Urinary bladder (tissue), 3 donors: ENCODE measurements at regions not wholly inside any gene's neighbourhood (a gene's known extent, or its start where the extent isn't known, plus 50 kb on each side); places are given as distances from the start of the nearest gene placed in this dataset.

Source experiments
- DNase-seq: peaks from one replicate; pipeline ENCODE4 v3.0.0-alpha.2; 2015; ENCODE audit errors: extremely low spot score
- H3K27ac ChIP-seq: one replicate; pipeline ENCODE4 v1.5.1; 2013; ENCODE audit warnings: low read depth, mild to moderate bottlenecking, moderate library complexity
- H3K36me3 ChIP-seq: one replicate; pipeline ENCODE4 v1.6.1; 2013; ENCODE audit warnings: mild to moderate bottlenecking, moderate library complexity; ENCODE audit not compliant: insufficient read depth
- H3K4me1 ChIP-seq: one replicate; pipeline ENCODE4 v1.6.1; 2013; ENCODE audit warnings: mild to moderate bottlenecking, moderate library complexity; ENCODE audit not compliant: insufficient read depth
- H3K4me3 ChIP-seq: one replicate; pipeline ENCODE4 v1.5.1; 2013; ENCODE audit warnings: low read depth, low read length
- WGBS: extraction: QIAGEN DNeasy Blood & Tissue Kit; methylation state at CpG from one replicate; pipeline ENCODE4 v1.1.7; 2013; 5-methylcytosine and 5-hydroxymethylcytosine counted together
- donor health status: healthy with polysubstance abuse.
- donor health status: healthy.

DNA sequence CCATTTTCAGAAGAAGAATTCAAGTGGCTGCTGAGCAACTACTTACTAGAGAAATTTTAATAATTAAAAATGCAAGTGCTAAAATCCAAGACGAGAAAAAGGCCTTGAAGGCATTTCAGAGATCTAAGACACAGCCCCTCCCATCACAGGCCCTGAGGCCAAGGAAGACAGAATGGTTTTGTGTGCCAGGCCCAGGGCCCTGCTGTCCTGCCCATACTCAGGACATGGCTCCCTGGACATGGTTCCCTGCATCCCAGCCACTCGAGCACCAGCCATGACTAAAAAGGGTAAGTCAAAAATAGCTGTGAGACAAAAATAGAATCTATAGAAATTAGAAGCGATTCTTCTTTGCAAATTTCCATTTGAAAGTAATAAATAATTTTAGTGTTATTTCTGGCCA is 364.9 kb downstream of the COL12A1 start:
- DNase-seq: no peak
- no peak overlapping the region for H3K27ac ChIP-seq
- H3K4me1 ChIP-seq: no peaks in the 10 kb centered on the region
- WGBS: 87% methylated on average over 3 of the region's 3 CpGs
- no peaks in the 10 kb centered on the region for H3K36me3 ChIP-seq
- H3K4me3 ChIP-seq: no peak overlapping the region

DNA sequence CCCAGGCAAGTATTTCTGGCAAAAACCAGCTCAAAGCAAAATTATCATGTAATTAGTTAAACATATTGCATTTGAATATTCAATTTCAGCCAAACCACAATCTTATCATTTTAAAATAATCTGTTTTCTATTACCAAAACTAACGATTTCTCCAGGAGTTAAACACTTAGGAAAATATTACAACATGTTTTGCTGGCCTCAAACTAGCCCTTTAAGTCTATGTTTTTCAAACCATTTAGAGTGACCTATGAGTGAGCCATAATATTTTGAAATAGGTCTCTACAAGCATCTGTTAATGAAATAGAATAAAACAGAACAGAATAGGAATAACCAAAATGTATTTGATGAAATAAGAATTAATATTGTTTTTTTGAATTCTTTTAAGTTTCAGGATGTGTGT is 370.9 kb downstream of the COL12A1 start:
- WGBS: 45% methylated on average over 1 of the region's 1 CpG
- no peak for DNase-seq
- H3K36me3 ChIP-seq: no peaks in the 10 kb centered on the region

DNA sequence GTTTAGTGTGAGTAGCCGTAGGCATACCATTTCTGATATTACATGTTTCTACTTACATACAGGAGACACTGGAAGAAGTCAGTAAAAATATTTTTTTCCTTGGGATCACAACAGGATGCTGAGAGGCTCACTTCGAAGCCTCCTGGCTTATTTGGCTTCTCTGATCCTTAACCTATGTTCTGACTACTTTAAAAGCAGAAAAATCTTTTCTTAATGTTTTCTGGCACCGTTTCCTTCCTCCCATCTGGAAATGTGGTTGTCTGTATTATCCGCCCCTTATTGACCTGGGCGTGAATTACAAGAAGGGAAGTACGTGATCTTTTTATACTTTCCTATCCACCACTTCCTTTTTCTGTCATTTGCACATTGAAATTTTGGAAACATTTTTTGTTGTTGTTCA is 379.6 kb downstream of the COL12A1 start:
- 39% methylated on average over 6 of the region's 6 CpGs for WGBS
- Histone ChIP-seq H3K27ac (no peak overlapping the region), H3K4me3 (no peak overlapping the region), H3K4me1 (no peaks in the 10 kb centered on the region), H3K36me3 (no peaks in the 10 kb centered on the region)
- DNase-seq: no peak

More for the DNA sequence above, 370.9 kb downstream of the COL12A1 start:
- Histone ChIP-seq H3K4me3 (no peak overlapping the region), H3K4me1 (no peaks in the 10 kb centered on the region), H3K27ac (no peak overlapping the region)

DNA sequence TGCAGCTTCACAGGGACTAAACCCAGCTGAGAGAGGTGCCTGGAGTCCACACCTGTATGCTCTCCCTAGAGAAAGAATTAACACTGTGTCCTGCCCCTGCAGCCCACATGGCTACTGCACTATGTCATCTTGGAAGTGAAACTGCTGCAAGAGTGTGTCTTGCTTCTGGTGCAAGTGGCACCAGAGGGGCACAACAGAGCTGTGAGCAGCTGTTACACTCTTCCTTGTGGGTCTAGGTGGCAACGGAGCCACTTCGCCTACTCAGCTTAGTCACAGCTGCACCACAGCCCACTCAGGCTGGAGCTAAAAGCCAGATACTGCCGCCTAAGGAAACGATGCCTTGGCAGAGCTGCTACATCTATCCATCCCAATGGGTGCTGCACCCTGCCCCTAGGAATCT is 391.4 kb downstream of the COL12A1 start:
- Histone ChIP-seq H3K27ac (no peak overlapping the region), H3K36me3 (no peaks in the 10 kb centered on the region), H3K4me3 (no peak overlapping the region), H3K4me1 (no peaks in the 10 kb centered on the region)
- no peak for DNase-seq
- 89% methylated on average over 4 of the region's 4 CpGs for WGBS

DNA sequence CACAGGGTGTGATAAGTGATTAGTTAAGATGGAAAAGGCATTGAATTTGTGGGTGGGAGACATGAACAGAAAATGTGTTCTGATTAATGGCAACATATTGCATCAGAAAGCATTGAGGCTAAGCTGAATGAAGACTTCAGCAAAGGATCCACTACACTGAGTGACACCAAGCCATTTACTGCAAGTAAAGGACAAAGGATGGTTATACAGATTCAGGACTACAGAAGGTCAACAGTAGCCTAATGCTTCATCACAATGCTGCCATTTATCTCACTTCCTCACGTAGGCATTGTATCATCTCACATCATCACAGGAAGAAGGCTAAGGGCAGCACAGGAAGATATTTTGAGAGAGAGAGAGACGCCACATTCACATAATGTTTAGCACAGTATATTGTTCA is 398.2 kb downstream of the COL12A1 start:
- WGBS: 79% methylated on average over 2 of the region's 2 CpGs
- Histone ChIP-seq H3K27ac (no peak overlapping the region), H3K4me3 (no peak overlapping the region), H3K36me3 (no peaks in the 10 kb centered on the region), H3K4me1 (no peaks in the 10 kb centered on the region)
- DNase-seq: no peak

DNA sequence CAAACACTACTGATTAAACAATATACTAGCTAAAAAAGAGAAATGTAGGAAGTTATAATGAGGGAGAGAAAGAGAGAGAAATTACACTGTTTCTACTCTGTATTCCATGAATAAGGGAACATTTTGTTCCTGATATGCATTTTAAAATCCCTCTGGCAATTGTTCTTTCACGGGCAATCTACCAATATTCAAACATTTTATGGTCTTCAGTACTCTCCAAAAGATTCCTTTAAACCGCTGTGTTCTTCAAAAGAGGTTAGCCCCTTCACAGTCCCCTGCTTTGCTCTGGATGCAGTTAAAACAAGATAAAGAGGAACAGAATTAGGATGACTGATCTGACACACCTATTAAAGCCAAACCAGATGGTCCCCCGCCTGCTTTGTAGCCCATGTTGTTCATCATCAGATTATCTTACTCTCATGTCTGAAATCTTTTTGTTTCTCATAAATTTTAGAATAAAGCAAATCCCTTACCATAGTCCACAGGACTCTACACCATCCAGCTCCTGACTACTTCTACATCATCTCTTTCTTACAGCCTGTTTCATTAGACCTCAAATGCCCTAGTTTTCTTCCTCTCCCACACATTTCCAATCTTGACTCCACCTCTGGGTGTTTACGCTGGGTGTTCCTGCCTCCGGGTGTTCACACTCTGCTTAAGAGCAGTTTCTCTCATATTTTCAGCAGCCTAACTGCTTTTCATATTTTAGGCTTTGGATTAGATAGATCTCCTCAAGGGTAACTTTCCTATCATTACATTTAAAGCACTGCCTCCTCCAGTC is 399.7 kb downstream of the COL12A1 start:
- no peak overlapping the region for H3K27ac ChIP-seq
- H3K4me3 ChIP-seq: no peak overlapping the region
- DNase-seq: peak; percentile 67
- H3K4me1 ChIP-seq: no peaks in the 10 kb centered on the region
- H3K36me3 ChIP-seq: no peaks in the 10 kb centered on the region
- WGBS: 34% methylated on average over 5 of the region's 5 CpGs

DNA sequence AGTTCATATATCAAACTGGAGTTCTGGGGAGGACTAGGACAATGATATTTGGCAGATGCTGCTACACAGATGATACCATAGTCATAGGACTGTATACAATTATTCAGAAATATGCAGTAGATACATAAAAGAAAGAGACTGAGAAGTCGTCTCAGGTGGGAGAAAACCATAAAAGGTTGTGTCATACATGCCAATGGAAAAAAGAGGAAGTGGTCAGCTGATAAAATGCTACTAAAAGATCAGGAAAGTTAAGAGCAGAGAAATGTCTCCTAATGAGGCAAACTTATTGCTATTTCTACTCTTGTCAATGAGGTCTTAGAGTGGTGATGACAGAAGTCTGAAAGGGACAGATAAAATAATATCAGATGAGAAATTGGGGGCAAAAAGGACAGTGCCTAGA is 407.6 kb downstream of the COL12A1 start:
- no peak for DNase-seq
- Histone ChIP-seq H3K36me3 (no peaks in the 10 kb centered on the region), H3K4me1 (no peaks in the 10 kb centered on the region), H3K27ac (no peak overlapping the region), H3K4me3 (no peak overlapping the region)
- 71% methylated on average over 1 of the region's 1 CpG for WGBS

DNA sequence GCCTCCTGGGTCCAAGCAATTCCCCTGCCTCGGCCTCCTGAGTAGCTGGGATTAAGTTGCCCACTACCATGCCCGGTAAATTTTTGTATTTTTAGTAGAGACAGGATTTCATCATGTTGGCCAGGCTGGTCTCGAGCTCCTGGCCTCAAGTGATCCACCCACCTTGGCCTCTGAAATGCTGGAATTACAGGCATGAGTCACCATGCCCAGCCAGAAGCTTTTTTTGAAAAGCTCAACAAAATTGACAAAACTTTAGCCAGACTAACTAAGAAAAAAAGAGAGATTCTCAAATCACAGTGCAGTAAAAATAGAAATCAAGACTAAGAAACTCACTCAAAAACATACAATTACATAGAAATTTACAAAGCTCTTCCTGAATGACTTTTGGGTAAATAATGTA is 420.6 kb downstream of the COL12A1 start:
- no peak overlapping the region for H3K4me3 ChIP-seq
- no peaks in the 10 kb centered on the region for H3K4me1 ChIP-seq
- 70% methylated on average over 3 of the region's 3 CpGs for WGBS
- no peak overlapping the region for H3K27ac ChIP-seq
- H3K36me3 ChIP-seq: no peaks in the 10 kb centered on the region
- DNase-seq: no peak

DNA sequence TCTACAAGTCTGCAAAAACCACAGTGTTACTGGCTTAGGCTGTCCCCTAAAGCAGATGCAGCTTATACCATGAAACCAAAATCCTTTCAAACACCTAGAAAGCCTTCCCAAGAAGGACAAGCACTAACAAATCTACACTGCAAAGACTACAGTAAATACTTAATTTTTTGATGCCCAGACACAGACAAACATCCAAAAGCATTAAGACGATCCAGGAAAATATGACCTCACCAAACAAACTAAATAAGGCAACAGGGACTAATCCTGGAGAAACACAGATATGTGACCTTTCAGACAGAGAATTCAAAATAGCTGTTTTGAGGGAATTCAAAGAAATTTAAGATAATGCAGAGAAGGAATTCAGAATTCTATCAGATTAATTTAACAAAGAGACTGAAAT is 423.5 kb downstream of the COL12A1 start:
- 39% methylated on average over 1 of the region's 1 CpG for WGBS

DNA sequence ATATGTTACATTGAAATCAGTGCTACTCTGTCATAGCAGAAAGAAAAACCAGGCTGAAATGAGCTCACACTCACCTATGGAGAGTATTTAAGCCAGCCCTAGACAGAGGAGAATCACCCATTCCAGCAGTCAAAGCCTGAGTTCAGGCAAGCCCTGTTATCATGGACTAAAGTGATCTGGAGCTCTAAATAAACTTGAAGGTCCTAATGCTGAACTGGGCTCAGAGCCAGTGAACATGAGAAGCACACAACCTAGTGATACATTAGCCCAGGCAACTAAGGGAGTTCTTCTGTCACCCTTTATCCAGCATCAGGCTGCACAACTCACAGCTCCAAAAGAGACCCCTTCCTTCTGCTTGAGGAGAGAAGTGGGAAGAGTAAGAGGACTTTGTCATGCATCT is 425.0 kb downstream of the COL12A1 start:
- no peak for DNase-seq
- Histone ChIP-seq H3K27ac (no peak overlapping the region), H3K4me1 (no peaks in the 10 kb centered on the region), H3K36me3 (no peaks in the 10 kb centered on the region), H3K4me3 (no peak overlapping the region)

More for the DNA sequence above, 423.5 kb downstream of the COL12A1 start:
- no peak for DNase-seq
- Histone ChIP-seq H3K27ac (no peak overlapping the region), H3K4me1 (no peaks in the 10 kb centered on the region), H3K4me3 (no peak overlapping the region), H3K36me3 (no peaks in the 10 kb centered on the region)

DNA sequence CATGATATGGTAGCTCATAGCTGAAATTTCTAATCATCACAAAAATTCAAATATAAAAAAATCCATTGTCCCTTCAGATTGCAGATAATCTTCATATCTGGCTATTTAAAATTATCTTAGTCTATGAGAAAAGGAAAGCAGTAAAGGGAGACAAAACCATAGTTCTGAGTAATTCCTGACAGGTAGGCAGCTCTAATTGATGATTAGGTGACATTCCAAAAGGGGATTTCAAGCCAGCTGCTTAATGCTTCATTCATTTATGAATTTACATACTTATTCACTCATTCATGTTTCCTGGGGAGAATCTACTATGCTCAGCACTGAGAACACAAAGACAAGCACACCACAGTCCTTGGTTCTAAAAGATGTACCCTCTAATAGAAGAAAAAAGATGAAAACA is 437.1 kb downstream of the COL12A1 start:
- no peak overlapping the region for H3K27ac ChIP-seq

DNA sequence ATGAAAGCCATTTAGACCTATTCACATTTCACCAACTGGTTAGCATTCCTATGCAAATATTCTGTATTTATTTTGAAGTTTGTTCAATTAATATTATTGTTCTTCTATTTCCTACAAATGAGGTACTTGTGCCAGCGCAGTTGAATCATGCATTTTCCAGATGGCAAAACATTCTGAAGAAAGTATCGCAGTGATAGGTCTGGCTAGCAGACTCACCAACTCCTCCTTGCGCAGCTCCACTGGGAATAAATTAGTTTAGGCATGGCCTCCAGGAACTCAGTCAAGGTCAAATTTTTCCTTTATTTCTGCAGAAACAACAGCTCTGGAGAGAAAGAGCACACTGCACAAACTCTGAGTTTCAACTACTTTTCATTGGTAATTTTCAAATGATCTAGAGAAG is 437.7 kb downstream of the COL12A1 start:
- Histone ChIP-seq H3K36me3 (no peaks in the 10 kb centered on the region), H3K27ac (no peak overlapping the region), H3K4me1 (no peaks in the 10 kb centered on the region), H3K4me3 (no peak overlapping the region)
- no peak for DNase-seq
- WGBS: 69% methylated on average over 3 of the region's 3 CpGs

More for the DNA sequence above, 437.1 kb downstream of the COL12A1 start:
- no peaks in the 10 kb centered on the region for H3K4me1 ChIP-seq
- DNase-seq: no peak
- H3K36me3 ChIP-seq: no peaks in the 10 kb centered on the region
- no peak overlapping the region for H3K4me3 ChIP-seq

DNA sequence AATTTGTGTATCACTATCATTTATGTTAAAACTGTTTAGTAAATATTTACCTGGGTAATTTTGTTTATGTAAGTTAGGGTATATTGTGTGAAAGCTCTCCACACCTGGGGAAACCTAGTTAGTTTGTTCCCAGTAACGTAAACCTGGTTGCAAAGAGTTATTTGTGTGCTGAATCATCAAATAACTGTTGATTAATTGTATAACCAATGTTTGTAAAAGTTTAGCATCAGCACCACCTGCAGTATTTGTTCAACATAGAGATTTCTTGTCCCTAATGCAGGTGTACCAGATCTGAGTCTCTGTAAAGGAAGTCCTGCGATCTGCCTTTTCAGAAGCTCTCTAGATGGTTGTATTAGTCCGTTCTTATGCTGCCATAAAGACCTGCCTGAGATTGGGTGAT is 440.4 kb downstream of the COL12A1 start:
- no peak for DNase-seq
- no peaks in the 10 kb centered on the region for H3K4me1 ChIP-seq
- 94% methylated on average over 3 of the region's 3 CpGs for WGBS

DNA sequence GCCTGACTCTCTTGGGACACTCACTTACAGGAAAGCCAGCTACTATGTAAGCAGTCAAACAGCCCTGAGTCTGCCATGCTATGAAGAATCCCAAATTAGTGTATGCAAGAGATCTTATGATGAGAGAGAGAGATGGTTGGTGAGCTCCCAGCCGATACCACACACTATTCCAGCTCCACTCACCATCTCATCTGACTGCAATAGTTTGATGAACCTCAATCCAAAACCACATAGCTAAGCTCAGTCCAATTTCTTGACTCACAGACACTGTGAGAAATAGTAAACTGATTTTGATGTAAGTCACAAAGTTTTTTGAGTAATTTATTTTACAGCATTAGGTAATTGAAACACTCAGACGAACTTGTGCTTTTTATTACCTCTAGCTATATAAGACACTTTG is 441.4 kb downstream of the COL12A1 start:
- no peak for DNase-seq
- Histone ChIP-seq H3K4me1 (no peaks in the 10 kb centered on the region), H3K27ac (no peak overlapping the region), H3K36me3 (no peaks in the 10 kb centered on the region), H3K4me3 (no peak overlapping the region)
- WGBS: 87% methylated on average over 2 of the region's 2 CpGs

More for the DNA sequence above, 440.4 kb downstream of the COL12A1 start:
- Histone ChIP-seq H3K4me3 (no peak overlapping the region), H3K36me3 (no peaks in the 10 kb centered on the region), H3K27ac (no peak overlapping the region)

DNA sequence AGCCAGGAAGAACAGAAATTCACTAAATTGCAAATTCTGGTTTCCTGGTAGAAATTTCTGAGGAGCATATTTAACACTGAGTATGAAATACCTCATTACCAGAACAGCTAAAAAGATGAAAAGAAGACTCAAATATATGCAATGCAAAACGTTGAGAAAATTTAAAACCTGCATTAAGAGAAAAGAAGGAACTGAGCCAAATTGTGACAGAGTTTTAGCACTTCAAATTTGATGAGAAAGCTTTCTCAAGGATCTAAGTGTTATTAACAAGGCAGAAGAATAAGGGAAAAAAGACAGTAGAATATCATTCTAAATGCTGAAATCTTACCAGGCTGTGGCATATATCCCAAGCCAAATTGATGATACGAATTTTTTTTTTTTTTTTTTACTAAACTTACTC is 443.0 kb downstream of the COL12A1 start:
- H3K36me3 ChIP-seq: no peaks in the 10 kb centered on the region
- 55% methylated on average over 2 of the region's 2 CpGs for WGBS
- no peak overlapping the region for H3K27ac ChIP-seq
- no peaks in the 10 kb centered on the region for H3K4me1 ChIP-seq
- no peak overlapping the region for H3K4me3 ChIP-seq
- DNase-seq: no peak
